GM18909 (cell line): ENCODE measurements at regions not wholly inside any gene's neighbourhood (a gene's known extent, or its start where the extent isn't known, plus 50 kb on each side); places are given as distances from the start of the nearest gene placed in this dataset.

Experiments used
- ATAC-seq: cut with Tn5 transposase; IDR thresholded peaks from one replicate; pipeline ENCODE4 v1.9.1; 2021; ENCODE audit warnings: mild to moderate bottlenecking; ENCODE audit not compliant: unreplicated experiment, poor library complexity

- ATAC-seq: no peak
Observed at GRCh38 chr13:32960626-32961025, 55.6 kb upstream of the KL start.

GRCh38 chr13:32961724-32962123 lies 54.5 kb upstream of the KL start:
- no peak for ATAC-seq

- ATAC-seq: no peak
Observed at GRCh38 chr13:32962342-32962741, 53.9 kb upstream of the KL start.

GRCh38 chr13:32964987-32965386 lies 51.2 kb upstream of the KL start:
- no peak for ATAC-seq
